Peyer's patch (tissue), 4 donors: ENCODE measurements at regions not wholly inside any gene's neighbourhood (a gene's known extent, or its start where the extent isn't known, plus 50 kb on each side); places are given as distances from the start of the nearest gene placed in this dataset.

ENCODE experiments used
- CTCF ChIP-seq, 6 experiments: fragments of 450-650 bp in 4 of 6; fragments of 200-600 bp in 2 of 6; sonication (generic) in 1 of 6; IDR thresholded peaks; one replicate each; pipeline ENCODE4 v1.5.1; 2017 to 2019; ENCODE audit warnings: antibody characterized with exemption in 6 of 6, mild to moderate bottlenecking in 3 of 6, moderate library complexity in 1 of 6
- POLR2A ChIP-seq, 2 donors: fragments of 450-650 bp; IDR thresholded peaks; one replicate each; pipeline ENCODE4 v1.5.1; 2017; ENCODE audit warnings: antibody characterized with exemption in 2 of 2, mild to moderate bottlenecking in 2 of 2, moderate library complexity in 2 of 2

- TF ChIP-seq CTCF (IDR thresholded peaks at IDR 0.05) (no peak), POLR2A (IDR thresholded peaks at IDR 0.05) (no peak)
Measured at GRCh38 chr3:162933656-162934055, 1437.0 kb downstream of the OTOL1 start.
